WERI-Rb-1 (cell line): ENCODE measurements at regions not wholly inside any gene's neighbourhood (a gene's known extent, or its start where the extent isn't known, plus 50 kb on each side); places are given as distances from the start of the nearest gene placed in this dataset.

Experiments
- DNase-seq: peaks from one replicate; pipeline ENCODE4 v3.0.0-alpha.2; 2020
- H3K27ac ChIP-seq: fragments of 250-450 bp; sonication (Bioruptor Pico); 2 replicates; pipeline ENCODE4 v1.5.1; 2020; ENCODE audit warnings: mild to moderate bottlenecking, moderate library complexity
- H3K27me3 ChIP-seq: fragments of 250-450 bp; sonication (Bioruptor Pico); 2 replicates; pipeline ENCODE4 v1.5.1; 2021; ENCODE audit warnings: mild to moderate bottlenecking, low read depth, moderate library complexity; ENCODE audit not compliant: insufficient read depth, severe bottlenecking
- H3K36me3 ChIP-seq: fragments of 250-450 bp; sonication (Bioruptor Pico); 2 replicates; pipeline ENCODE4 v1.5.1; 2020; ENCODE audit warnings: mild to moderate bottlenecking, moderate library complexity
- H3K4me3 ChIP-seq: 2 replicates; pipeline ENCODE4 v1.5.1; 2011; ENCODE audit warnings: low read depth, mild to moderate bottlenecking, control low read depth, low read length
- H3K9me3 ChIP-seq: fragments of 250-450 bp; sonication (Bioruptor Pico); 2 replicates; pipeline ENCODE4 v1.5.1; 2021; ENCODE audit warnings: mild to moderate bottlenecking, moderate library complexity; ENCODE audit not compliant: severe bottlenecking
- CTCF ChIP-seq: IDR thresholded peaks from 2 replicates; pipeline ENCODE4 v1.5.1; 2011; ENCODE audit warnings: low read depth, mild to moderate bottlenecking, control low read depth, inconsistent platforms, low read length

- Histone ChIP-seq H3K4me3 (no peak overlapping the region), H3K9me3 (no peaks in the 10 kb centered on the region), H3K27me3 (no peaks in the 10 kb centered on the region), H3K27ac (peak overlapping the region; percentile 33), H3K36me3 (no peaks in the 10 kb centered on the region; the same call in 1 of the 2 replicates)
- no peak for TF ChIP-seq CTCF
- no peak for DNase-seq
These were observed 59.6 kb upstream of the PPARA start for GRCh38 chr22:46090631-46091201.

DNA sequence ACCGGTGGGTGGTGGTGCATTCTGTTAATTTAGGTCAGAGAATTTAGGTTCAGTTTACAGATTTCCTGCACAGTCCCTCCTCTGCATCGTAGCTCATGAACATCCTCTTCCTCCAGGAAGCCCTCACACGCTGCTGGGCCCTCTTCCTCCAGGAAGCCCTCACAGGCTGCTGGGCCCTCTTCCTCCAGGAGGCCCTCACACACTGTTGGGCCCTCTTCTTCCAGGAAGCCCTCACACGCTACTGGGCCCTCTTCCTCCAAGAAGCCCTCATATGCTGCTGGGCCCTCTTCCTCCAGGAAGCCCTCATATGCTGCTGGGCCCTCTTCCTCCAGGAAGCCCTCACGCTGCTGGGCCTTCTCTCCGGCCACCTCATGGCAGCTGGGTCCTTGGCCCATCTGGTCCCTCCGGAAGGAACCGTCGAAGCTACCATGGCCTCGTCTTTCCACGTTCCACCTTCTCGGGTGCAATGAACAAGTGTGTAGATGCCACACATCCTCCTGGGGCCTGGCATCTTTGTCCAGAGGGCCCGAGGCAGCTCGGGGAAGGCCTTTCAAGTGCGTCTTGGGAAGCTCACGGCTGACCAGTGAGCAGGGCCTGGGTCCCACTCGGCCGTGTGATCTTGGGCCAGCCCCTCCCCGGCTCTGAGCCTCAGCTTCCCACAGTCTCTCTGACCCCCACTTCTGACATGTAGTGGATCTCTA is 58.9 kb upstream of the PPARA start:
- no peak for TF ChIP-seq CTCF
- Histone ChIP-seq H3K27ac (no peak overlapping the region), H3K27me3 (no peaks in the 10 kb centered on the region), H3K9me3 (no peaks in the 10 kb centered on the region), H3K36me3 (no peaks in the 10 kb centered on the region; the same call in 1 of the 2 replicates), H3K4me3 (no peak overlapping the region)
- DNase-seq, result no peak

- Histone ChIP-seq H3K4me3 (no peak overlapping the region), H3K27me3 (no peaks in the 10 kb centered on the region), H3K9me3 (no peaks in the 10 kb centered on the region), H3K36me3 (no peaks in the 10 kb centered on the region; the same call in 1 of the 2 replicates), H3K27ac (no peak overlapping the region)
- TF ChIP-seq CTCF, result no peak
- no peak for DNase-seq
These were observed 58.3 kb upstream of the PPARA start for GRCh38 chr22:46092011-46092410.

DNA sequence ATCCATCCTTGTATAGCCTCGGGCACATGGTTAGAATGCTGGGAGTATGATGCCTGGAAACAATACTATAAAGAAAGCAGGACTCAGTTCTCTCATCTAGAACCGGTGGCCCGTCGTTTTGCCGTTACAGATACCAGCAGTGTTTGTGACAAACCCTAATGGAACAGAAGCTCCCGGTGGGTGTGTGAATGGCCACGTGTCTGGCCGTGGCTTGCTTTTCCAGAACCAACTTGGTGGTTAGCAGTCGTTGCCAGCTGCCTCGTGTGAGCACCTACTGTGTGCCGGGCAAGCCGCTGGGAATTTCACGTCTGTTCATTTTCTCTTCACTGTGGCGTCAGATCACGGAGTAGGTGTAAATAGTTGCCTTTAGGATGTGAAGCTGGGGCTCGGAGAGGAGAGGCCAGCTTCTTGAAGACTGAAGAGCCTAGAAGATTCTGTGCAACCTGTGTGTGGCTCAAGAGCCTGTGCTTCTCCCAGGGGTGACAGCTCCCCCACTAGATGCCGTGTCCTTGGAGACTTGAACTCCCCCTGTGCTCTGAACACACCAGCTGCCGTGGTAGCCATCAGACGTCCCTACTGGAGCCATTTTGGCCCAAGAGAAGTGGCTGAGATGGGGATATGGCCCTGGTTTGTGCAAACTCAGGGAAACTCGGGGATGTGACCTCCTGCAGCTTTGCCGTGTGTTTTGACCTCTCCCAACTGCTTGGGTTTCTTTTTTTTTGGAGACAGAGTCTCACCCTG is 57.5 kb upstream of the PPARA start:
- Histone ChIP-seq H3K27ac (no peak overlapping the region), H3K4me3 (no peak overlapping the region), H3K36me3 (no peaks in the 10 kb centered on the region; the same call in 1 of the 2 replicates), H3K9me3 (no peaks in the 10 kb centered on the region), H3K27me3 (no peaks in the 10 kb centered on the region)
- no peak for DNase-seq
- no peak for TF ChIP-seq CTCF

GRCh38 chr22:46093796-46094195 is 56.5 kb upstream of the PPARA start:
- H3K36me3 ChIP-seq, result no peaks in the 10 kb centered on the region; the same call in 1 of the 2 replicates
- no peak for TF ChIP-seq CTCF
- no peaks in the 10 kb centered on the region for H3K9me3 ChIP-seq
- H3K4me3 ChIP-seq, result no peak overlapping the region
- H3K27ac ChIP-seq, result no peak overlapping the region
- H3K27me3 ChIP-seq, result no peaks in the 10 kb centered on the region
- DNase-seq, result no peak
